HPDE6-E6E7 (cell line): ENCODE measurements at regions not wholly inside any gene's neighbourhood (a gene's known extent, or its start where the extent isn't known, plus 50 kb on each side); places are given as distances from the start of the nearest gene placed in this dataset.
"Not testable (repeated sequence)": the region's sequence is repeated elsewhere in the genome, so short reads cannot be mapped to it uniquely, and the experiment has no call there.

Source experiments
- DNase-seq: peaks from one replicate; pipeline ENCODE4 v3.0.0; 2011; ENCODE audit warnings: missing footprints; ENCODE audit errors: extremely low spot score

- no peak for DNase-seq
Observed at GRCh38 chr10:20502903-20503585, 394.1 kb downstream of the NEBL start.

GRCh38 chr10:20494474-20494873 lies 402.6 kb downstream of the NEBL start:
- DNase-seq: no peak

GRCh38 chr10:20492447-20492846 lies 404.7 kb downstream of the NEBL start:
- no peak for DNase-seq

- DNase-seq: no peak
Observed at GRCh38 chr10:20489961-20490360, 407.1 kb downstream of the NEBL start.

- DNase-seq: no peak
Observed at GRCh38 chr10:20486791-20487190, 410.3 kb downstream of the NEBL start.

- no peak for DNase-seq
Observed at GRCh38 chr10:20485554-20485953, 411.6 kb downstream of the NEBL start.

- no peak for DNase-seq
Observed at GRCh38 chr10:20481054-20481453, 416.1 kb downstream of the NEBL start.

- DNase-seq: not testable (repeated sequence)
Observed at GRCh38 chr10:20480575-20480974, 416.5 kb downstream of the NEBL start.

- no peak for DNase-seq
Observed at GRCh38 chr10:20474064-20474463, 423.0 kb downstream of the NEBL start.

GRCh38 chr10:20473023-20473760 lies 423.9 kb downstream of the NEBL start:
- no peak for DNase-seq

- no peak for DNase-seq
Observed at GRCh38 chr10:20466731-20467130, 430.4 kb downstream of the NEBL start.

GRCh38 chr10:20457649-20458048 lies 439.5 kb downstream of the NEBL start:
- DNase-seq: no peak

- DNase-seq: no peak
Observed at GRCh38 chr10:20455774-20456173, 441.3 kb downstream of the NEBL start.

- DNase-seq: no peak
Observed at GRCh38 chr10:20454331-20454730, 442.8 kb downstream of the NEBL start.

GRCh38 chr10:20446561-20447193 lies 450.4 kb downstream of the NEBL start:
- DNase-seq: no peak

- DNase-seq: no peak
Observed at GRCh38 chr10:20443094-20443493, 454.0 kb downstream of the NEBL start.

GRCh38 chr10:20429742-20430141 lies 467.4 kb downstream of the NEBL start:
- DNase-seq: no peak

- DNase-seq: no peak
Observed at GRCh38 chr10:20427821-20428220, 469.3 kb downstream of the NEBL start.

GRCh38 chr10:20418286-20418685 lies 478.8 kb downstream of the NEBL start:
- DNase-seq: no peak

- no peak for DNase-seq
Observed at GRCh38 chr10:20417791-20418190, 479.3 kb downstream of the NEBL start.

- no peak for DNase-seq
Observed at GRCh38 chr10:20415684-20416083, 481.4 kb downstream of the NEBL start.

GRCh38 chr10:20407357-20407756 lies 489.8 kb downstream of the NEBL start:
- DNase-seq: no peak
